Globus pallidus (tissue), 1 donor: ENCODE measurements at regions not wholly inside any gene's neighbourhood (a gene's known extent, or its start where the extent isn't known, plus 50 kb on each side); places are given as distances from the start of the nearest gene placed in this dataset.
"Not testable (repeated sequence)": the region's sequence is repeated elsewhere in the genome, so short reads cannot be mapped to it uniquely, and the experiment has no call there.

Experiments
- DNase-seq: peaks from one replicate; pipeline ENCODE4 v3.0.0-alpha.2; 2015; ENCODE audit warnings: low spot score

- no peak for DNase-seq
Measured at GRCh38 chr4:116665716-116666115, 419.7 kb downstream of the TRAM1L1 start.

- DNase-seq: no peak
Measured at GRCh38 chr4:116664198-116664597, 421.2 kb downstream of the TRAM1L1 start.

- no peak for DNase-seq
Measured at GRCh38 chr4:116639070-116639577, 446.3 kb downstream of the TRAM1L1 start.

GRCh38 chr4:116638592-116638991, 446.8 kb downstream of the TRAM1L1 start:
- DNase-seq: no peak

- no peak for DNase-seq
Measured at GRCh38 chr4:116636917-116637316, 448.5 kb downstream of the TRAM1L1 start.

- no peak for DNase-seq
Measured at GRCh38 chr4:116632269-116632668, 453.1 kb downstream of the TRAM1L1 start.

GRCh38 chr4:116628598-116628997, 456.8 kb downstream of the TRAM1L1 start:
- no peak for DNase-seq

GRCh38 chr4:116627545-116627944, 457.8 kb downstream of the TRAM1L1 start:
- DNase-seq: no peak

- not testable (repeated sequence) for DNase-seq
Measured at GRCh38 chr4:116619508-116619907, 465.9 kb downstream of the TRAM1L1 start.

- no peak for DNase-seq
Measured at GRCh38 chr4:116618638-116619037, 466.7 kb downstream of the TRAM1L1 start.

- no peak for DNase-seq
Measured at GRCh38 chr4:116603096-116603495, 482.3 kb downstream of the TRAM1L1 start.

GRCh38 chr4:116599859-116600258, 485.5 kb downstream of the TRAM1L1 start:
- DNase-seq: no peak

- no peak for DNase-seq
Measured at GRCh38 chr4:116598980-116599789, 486.2 kb downstream of the TRAM1L1 start.

GRCh38 chr4:116598155-116598979, 487.0 kb downstream of the TRAM1L1 start:
- no peak for DNase-seq

- DNase-seq: no peak
Measured at GRCh38 chr4:116590648-116591047, 494.7 kb downstream of the TRAM1L1 start.

GRCh38 chr4:116588783-116589182, 496.6 kb downstream of the TRAM1L1 start:
- DNase-seq: no peak

GRCh38 chr4:116585246-116585645, 500.1 kb downstream of the TRAM1L1 start:
- DNase-seq: no peak

- DNase-seq: no peak
Measured at GRCh38 chr4:116577321-116577720, 508.1 kb downstream of the TRAM1L1 start.

GRCh38 chr4:116573540-116573939, 511.8 kb downstream of the TRAM1L1 start:
- DNase-seq: no peak

GRCh38 chr4:116561768-116562167, 523.6 kb downstream of the TRAM1L1 start:
- DNase-seq: no peak

GRCh38 chr4:116551806-116552205, 533.6 kb downstream of the TRAM1L1 start:
- no peak for DNase-seq

- no peak for DNase-seq
Measured at GRCh38 chr4:116547632-116548031, 537.7 kb downstream of the TRAM1L1 start.

- no peak for DNase-seq
Measured at GRCh38 chr4:116546759-116547158, 538.6 kb downstream of the TRAM1L1 start.
